ENCODE measurements at regions not wholly inside any gene's neighbourhood (a gene's known extent, or its start where the extent isn't known, plus 50 kb on each side); places are given as distances from the start of the nearest gene placed in this dataset.

GRCh38 chr4:100312615-100313350 is 122.5 kb upstream of the DDIT4L start:
- no CpG with 5 or more reads among the region's 2 CpGs for WGBS (ENCODE audit: insufficient coverage)
- Histone ChIP-seq H3K4me1 (ENCODE audit: control insufficient read depth in 2 of 2, insufficient read depth in 2 of 2, low read length in 2 of 2) (no peaks in the 10 kb centered on the region), H4K20me1 (ENCODE audit: control insufficient read depth, insufficient read depth, low read length, poor library complexity, severe bottlenecking) (no peaks in the 10 kb centered on the region), H3K27ac (ENCODE audit: low read length in 2 of 2) (no peak overlapping the region), H3K4me2 (replicated peaks; ENCODE audit: low read depth, low read length, poor library complexity, severe bottlenecking) (no peak overlapping the region), H3K4me3 (ENCODE audit: control extremely low read depth in 1 of 5, extremely low read depth in 1 of 5, insufficient read depth in 1 of 5, low read depth in 2 of 5, low read length in 4 of 5) (no peak overlapping the region), H2AFZ (ENCODE audit: insufficient read depth, low read depth, low read length, poor library complexity, severe bottlenecking) (no peak overlapping the region), H3K79me2 (ENCODE audit: control insufficient read depth, insufficient read depth, low read length) (no peaks in the 10 kb centered on the region), H3K9me3 (ENCODE audit: control extremely low read depth in 1 of 3, control insufficient read depth in 2 of 3, insufficient read depth in 1 of 3, low read length in 2 of 3) (no peaks in the 10 kb centered on the region), H3K27me3 (replicated peaks in 1 of 4; ENCODE audit: control extremely low read depth in 1 of 4, control insufficient read depth in 3 of 4, insufficient read depth in 4 of 4, low read length in 3 of 4) (no peaks in the 10 kb centered on the region), H3K9ac (ENCODE audit: low read length) (no peak overlapping the region), H3K36me3 (replicated peaks in 1 of 2; ENCODE audit: control extremely low read depth in 1 of 2, control insufficient read depth in 1 of 2, extremely low read depth in 1 of 2, insufficient read depth in 2 of 2, low read length in 1 of 2) (no peaks in the 10 kb centered on the region)
- ATAC-seq (ENCODE audit: low read depth) (no peak), DNase-seq (no peak)
- ChIA-PET CTCF (no interaction called here), POLR2A (no interaction called here)
- intact Hi-C loops (cut with micrococcal nuclease), result no loop called here
- TF ChIP-seq CTCF (IDR thresholded peaks at IDR 0.05) (no peak), EZH2 (IDR thresholded peaks at IDR 0.05; ENCODE audit: borderline replicate concordance, insufficient read depth, low read depth, low read length, poor library complexity, severe bottlenecking) (no peak)
- H3K9me3 Mint-ChIP-seq (ENCODE audit: insufficient read depth), result no peaks in the 10 kb centered on the region
- no peak overlapping the region for H3K27ac Mint-ChIP-seq
- H3K4me3 Mint-ChIP-seq, result no peak overlapping the region
- peaks cover 18% of the 10 kb centered on the region for H3K27me3 Mint-ChIP-seq
- no peaks in the 10 kb centered on the region for H3K4me1 Mint-ChIP-seq

DNA sequence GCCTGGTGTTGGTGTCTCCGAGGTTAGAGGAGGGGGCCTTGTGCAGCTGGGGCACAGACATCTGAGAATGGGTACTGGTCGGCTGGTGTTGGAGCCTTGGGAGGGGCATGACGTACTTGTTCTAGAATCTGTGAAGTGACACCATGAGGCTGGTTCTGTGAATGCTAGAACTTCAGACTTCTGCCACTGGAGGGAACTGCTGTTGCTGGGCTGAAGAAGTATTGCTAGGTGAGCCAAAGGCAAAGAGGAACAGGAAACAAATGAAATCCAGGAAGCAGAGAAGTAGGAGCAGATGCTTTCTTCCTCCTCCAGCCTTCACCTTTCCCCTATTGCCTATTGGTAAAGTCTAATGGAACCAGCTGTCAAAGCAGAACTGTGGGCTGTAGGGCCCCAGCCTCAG is 120.9 kb upstream of the DDIT4L start:
- ChIA-PET CTCF (no interaction called here), POLR2A (no interaction called here)
- ATAC-seq (ENCODE audit: low read depth), result no peak
- H3K9me3 Mint-ChIP-seq (ENCODE audit: insufficient read depth), result no peaks in the 10 kb centered on the region
- H3K4me1 ChIP-seq (ENCODE audit: control insufficient read depth in 2 of 2, insufficient read depth in 2 of 2, low read length in 2 of 2), result no peaks in the 10 kb centered on the region
- no peak overlapping the region for H3K27ac Mint-ChIP-seq
- WGBS (ENCODE audit: insufficient coverage), result 94% methylated on average over 3 of the region's 3 CpGs
- no peaks in the 10 kb centered on the region for H3K79me2 ChIP-seq (ENCODE audit: control insufficient read depth, insufficient read depth, low read length)
- no peak overlapping the region for H3K4me3 ChIP-seq (ENCODE audit: control extremely low read depth in 1 of 5, extremely low read depth in 1 of 5, insufficient read depth in 1 of 5, low read depth in 2 of 5, low read length in 4 of 5)
- no peaks in the 10 kb centered on the region for H3K27me3 ChIP-seq (replicated peaks in 1 of 4; ENCODE audit: control extremely low read depth in 1 of 4, control insufficient read depth in 3 of 4, insufficient read depth in 4 of 4, low read length in 3 of 4)
- intact Hi-C loops (cut with micrococcal nuclease), result no loop called here
- H3K36me3 ChIP-seq (replicated peaks in 1 of 2; ENCODE audit: control extremely low read depth in 1 of 2, control insufficient read depth in 1 of 2, extremely low read depth in 1 of 2, insufficient read depth in 2 of 2, low read length in 1 of 2), result no peaks in the 10 kb centered on the region
- no peak overlapping the region for H3K9ac ChIP-seq (ENCODE audit: low read length)
- H3K27ac ChIP-seq (ENCODE audit: low read length in 2 of 2), result no peak overlapping the region
- H2AFZ ChIP-seq (ENCODE audit: insufficient read depth, low read depth, low read length, poor library complexity, severe bottlenecking), result no peak overlapping the region
- no peaks in the 10 kb centered on the region for H3K4me1 Mint-ChIP-seq
- no peaks in the 10 kb centered on the region for H3K9me3 ChIP-seq (ENCODE audit: control extremely low read depth in 1 of 3, control insufficient read depth in 2 of 3, insufficient read depth in 1 of 3, low read length in 2 of 3)
- TF ChIP-seq EZH2 (IDR thresholded peaks at IDR 0.05; ENCODE audit: borderline replicate concordance, insufficient read depth, low read depth, low read length, poor library complexity, severe bottlenecking), result no peak
- no peak for TF ChIP-seq CTCF (IDR thresholded peaks at IDR 0.05)
- no peaks in the 10 kb centered on the region for H4K20me1 ChIP-seq (ENCODE audit: control insufficient read depth, insufficient read depth, low read length, poor library complexity, severe bottlenecking)
- no peak overlapping the region for H3K4me3 Mint-ChIP-seq
- no peak for DNase-seq
- no peak overlapping the region for H3K4me2 ChIP-seq (replicated peaks; ENCODE audit: low read depth, low read length, poor library complexity, severe bottlenecking)
- peaks cover 20% of the 10 kb centered on the region for H3K27me3 Mint-ChIP-seq
